OCI-M2 (cell line): ENCODE measurements at regions not wholly inside any gene's neighbourhood (a gene's known extent, or its start where the extent isn't known, plus 50 kb on each side); places are given as distances from the start of the nearest gene placed in this dataset.

Source experiments
- DNase-seq: peaks from one replicate; lab custom pipeline; 2025; ENCODE audit not compliant: unreplicated experiment; lab: John Stamatoyannopoulos, UW

GRCh38 chr3:71893122-71893521 is 108.2 kb upstream of the PROK2 start:
- DNase-seq: no peak

- DNase-seq: no peak
Observed at GRCh38 chr3:71891483-71891882, 106.5 kb upstream of the PROK2 start.

DNA sequence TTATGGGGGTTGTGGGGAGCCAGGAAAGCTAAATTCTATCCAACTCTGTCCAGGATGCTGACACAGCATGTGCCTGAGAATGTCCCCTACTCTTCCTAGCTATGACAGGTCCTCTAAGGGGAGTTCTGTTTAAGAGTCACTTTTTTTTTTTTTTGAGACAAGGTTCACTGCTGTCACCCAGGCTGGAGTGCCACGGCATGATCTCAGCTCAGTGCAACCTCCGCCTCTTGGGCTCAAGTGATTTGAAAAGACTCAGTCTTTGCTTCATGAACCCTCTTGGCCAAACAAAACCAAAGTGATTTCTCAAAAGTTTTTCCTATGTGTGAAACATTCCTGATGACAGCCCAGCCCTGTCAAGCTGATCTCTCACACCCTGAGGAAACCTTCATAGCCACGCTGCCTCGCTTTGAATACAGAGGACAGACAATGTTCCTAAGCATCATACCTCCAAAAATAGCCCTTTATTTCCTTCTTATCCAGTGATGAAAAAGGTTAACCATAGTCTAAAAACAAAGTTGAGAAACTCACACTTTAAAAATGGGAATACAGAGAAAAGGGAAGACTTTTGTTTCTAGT is 105.5 kb upstream of the PROK2 start:
- DNase-seq: no peak

GRCh38 chr3:71887256-71887655 is 102.3 kb upstream of the PROK2 start:
- DNase-seq: no peak

GRCh38 chr3:71885006-71885405 is 100.1 kb upstream of the PROK2 start:
- DNase-seq: no peak

- no peak for DNase-seq
Observed at GRCh38 chr3:71881732-71882131, 96.8 kb upstream of the PROK2 start.

DNA sequence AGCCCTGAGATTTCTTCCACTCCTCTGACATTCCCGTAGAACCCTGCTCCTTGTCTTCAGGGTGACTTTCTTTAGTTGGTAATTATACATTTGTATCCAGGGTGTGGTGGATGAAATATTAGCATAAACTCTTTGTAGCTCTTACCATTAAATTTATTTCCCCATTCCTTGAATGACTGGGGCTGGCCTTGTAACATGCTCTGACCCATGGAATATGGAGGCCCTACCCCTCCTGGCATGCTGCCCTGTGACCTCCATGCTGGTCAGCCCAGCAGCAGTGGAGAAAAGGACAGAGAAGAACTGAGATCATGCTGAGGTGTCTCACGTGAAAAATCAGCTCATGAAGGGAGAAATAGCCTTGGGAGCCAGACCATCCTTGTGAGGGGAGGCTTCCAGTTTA is 96.1 kb upstream of the PROK2 start:
- DNase-seq: no peak

- no peak for DNase-seq
Observed at GRCh38 chr3:71879089-71879488, 94.1 kb upstream of the PROK2 start.

DNA sequence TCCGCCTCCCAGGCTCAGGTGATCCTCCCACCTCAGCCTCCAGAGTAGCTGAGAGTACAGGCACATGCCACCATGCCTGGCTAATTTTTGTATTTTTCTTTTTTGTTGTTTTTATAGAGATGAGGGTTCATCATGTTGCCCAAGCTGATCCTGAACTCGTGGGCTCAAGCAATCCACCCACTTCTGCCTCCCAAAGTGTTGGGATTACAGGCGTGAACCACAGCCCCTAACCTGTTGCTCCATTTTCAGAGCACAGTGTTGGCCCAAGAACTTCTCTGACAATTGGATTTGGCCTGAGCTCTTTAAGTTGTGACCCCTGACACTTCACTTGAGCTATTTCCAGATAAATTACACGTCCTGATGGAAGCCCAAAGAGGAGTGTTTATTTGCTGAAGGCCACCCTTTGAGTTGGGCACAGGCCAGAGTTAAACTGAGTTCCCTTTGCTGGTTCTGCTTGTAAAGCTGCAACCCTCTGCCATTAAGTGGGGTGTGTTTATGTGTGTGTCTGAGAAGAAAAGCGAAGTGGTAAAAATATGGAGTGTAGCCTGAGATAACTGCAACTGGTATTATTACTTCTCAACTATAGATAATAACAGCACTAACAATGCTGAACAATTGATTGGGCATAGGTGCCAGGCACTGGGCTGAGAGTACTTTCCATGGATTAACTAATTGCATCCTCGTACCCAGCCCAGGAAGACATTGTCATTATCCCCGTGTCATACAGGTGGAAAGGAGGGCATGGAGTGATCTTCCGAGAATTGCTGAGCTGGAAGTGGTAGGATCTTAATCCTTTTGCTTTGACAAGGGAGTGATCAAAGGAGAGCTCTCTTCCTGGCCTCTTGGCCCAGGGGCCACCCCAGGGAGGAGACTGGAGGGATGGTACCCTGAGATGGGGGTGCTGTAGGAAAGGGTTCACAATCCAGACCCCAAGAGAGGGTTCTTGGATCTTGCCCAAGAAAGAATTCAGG is 91.5 kb upstream of the PROK2 start:
- no peak for DNase-seq

GRCh38 chr3:71875461-71875947 is 90.6 kb upstream of the PROK2 start:
- peak; percentile 4 for DNase-seq

DNA sequence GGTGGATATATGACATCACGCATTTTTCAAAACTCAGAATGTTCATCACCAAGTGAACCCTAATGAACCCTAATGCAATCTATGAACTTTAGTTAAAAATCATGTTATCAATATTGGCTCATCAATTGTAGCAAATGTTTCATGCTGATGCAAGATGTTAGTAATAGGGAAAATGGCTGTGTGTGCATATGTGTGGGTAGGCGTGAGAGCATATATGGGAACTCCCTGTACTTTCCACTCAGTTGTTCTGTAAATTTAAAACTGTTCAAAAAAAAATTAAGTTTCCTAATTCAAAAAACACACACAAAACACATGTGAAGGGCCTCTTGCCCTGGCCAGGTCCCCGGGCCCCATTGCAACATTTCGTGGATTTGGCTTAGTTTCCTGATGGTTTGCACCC is 89.7 kb upstream of the PROK2 start:
- DNase-seq: no peak

- DNase-seq: no peak
Observed at GRCh38 chr3:71873093-71873611, 88.2 kb upstream of the PROK2 start.

GRCh38 chr3:71872256-71872655 is 87.3 kb upstream of the PROK2 start:
- DNase-seq: no peak

DNA sequence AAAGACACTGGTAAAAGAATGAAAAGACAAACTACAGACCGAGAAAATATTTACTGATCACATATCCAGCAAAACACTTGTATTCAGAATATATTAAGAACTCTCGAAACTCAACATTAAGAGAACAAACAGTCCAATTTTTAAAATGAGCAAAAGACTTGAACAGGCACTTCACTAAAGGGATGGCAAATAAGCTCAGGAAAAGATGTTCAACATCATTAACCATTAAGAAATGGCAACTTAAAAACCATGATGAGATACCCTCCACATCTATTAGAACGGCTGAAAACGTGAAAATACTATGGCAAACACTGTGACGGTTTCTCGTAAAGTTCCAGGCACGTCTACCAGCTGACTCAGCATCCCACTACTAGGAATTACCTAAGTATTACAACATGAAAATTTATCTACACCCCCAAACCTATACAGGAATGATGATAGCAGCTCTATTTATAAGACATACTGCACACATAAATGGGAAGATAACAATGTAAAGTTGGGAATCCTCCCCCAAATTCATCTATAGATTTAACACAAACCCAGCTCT is 86.1 kb upstream of the PROK2 start:
- DNase-seq: no peak

DNA sequence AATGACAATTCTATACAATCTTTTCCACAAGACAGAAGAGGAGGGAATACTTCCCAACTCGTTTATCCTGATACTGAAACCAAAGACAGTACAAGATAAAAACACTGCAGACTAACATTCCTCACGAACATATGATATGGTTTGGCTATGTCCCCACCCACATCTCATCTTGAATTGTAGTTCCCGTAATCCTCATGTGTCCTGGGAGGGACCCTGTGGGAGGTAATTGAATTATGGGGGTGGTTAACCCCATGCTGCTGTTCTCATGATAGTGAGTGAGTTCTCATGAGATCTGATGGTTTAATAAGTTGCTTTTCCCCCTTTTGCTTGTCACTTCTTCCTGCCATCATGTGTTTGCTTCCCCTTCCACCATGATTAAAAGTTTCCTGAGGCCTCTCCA is 83.9 kb upstream of the PROK2 start:
- no peak for DNase-seq

DNA sequence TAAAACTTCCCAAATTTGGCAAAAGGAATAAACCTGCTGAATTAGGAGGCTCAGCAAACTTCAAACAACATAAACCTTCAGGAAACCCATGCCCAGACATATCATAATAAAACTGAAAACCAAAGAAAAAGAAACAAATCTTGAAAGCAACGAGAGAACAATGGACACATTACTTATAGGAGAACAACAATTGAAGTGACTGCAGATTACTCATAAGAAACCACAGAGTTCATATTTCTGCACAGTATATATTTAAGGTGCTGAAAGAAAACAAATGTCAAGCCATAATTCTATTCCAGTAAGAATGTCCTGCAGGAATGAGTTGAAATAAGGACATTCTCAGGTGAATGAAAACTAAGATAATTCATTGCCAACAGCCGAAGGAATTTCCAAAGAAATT is 80.8 kb upstream of the PROK2 start:
- no peak for DNase-seq

GRCh38 chr3:71863563-71864190 is 78.7 kb upstream of the PROK2 start:
- DNase-seq: no peak

- no peak for DNase-seq
Observed at GRCh38 chr3:71862371-71863140, 77.6 kb upstream of the PROK2 start.

- no peak for DNase-seq
Observed at GRCh38 chr3:71859123-71859519, 74.2 kb upstream of the PROK2 start.

DNA sequence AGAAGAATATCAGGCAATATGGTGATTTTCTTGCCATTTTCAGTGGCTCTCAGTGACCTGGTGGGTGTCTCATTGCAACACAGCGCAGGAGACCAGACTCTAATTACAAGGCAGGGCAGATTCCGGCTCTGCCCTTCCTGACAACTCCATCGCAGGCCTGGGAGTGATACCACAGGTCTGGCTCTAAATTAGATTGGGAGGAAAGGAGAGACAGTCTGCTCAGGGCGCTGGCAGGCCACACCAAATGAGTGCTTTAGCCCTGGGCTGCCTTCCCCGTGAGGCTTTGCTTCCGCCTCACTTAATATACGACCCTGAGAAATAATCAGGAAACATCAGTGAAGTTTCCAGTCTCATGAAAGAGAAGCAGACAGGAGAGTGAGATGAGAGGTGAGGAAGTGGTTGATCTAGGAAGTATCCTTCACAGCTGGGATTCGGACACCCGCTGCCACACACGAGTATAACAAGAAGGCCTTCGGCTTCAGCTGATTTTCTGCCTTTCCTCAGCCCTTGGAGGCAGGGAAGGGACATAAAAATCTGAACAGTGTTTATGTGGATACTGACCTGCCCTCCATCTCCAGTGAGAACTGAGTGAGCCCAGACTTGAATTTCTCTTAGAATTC is 73.7 kb upstream of the PROK2 start:
- no peak for DNase-seq
